ENCODE measurements at regions not wholly inside any gene's neighbourhood (a gene's known extent, or its start where the extent isn't known, plus 50 kb on each side); places are given as distances from the start of the nearest gene placed in this dataset.

DNA sequence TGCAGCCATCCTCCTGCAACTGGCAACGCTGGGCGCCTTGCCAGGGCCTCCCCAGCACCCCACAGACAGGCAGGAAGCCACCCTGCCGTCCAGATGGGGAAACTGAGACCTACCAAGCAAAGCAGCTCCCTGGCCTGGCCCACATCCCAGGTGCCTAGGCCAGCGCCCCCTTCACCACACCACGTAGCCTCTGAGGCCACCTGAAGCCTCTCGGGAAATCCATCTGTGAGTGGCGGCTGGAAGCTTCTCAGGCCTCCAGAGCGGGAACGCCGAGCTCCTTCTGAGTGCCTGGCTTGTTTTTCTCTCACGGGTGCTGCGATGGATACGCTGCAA is 58.7 kb downstream of the UNCX start:
- TF ChIP-seq, protein P1, sequence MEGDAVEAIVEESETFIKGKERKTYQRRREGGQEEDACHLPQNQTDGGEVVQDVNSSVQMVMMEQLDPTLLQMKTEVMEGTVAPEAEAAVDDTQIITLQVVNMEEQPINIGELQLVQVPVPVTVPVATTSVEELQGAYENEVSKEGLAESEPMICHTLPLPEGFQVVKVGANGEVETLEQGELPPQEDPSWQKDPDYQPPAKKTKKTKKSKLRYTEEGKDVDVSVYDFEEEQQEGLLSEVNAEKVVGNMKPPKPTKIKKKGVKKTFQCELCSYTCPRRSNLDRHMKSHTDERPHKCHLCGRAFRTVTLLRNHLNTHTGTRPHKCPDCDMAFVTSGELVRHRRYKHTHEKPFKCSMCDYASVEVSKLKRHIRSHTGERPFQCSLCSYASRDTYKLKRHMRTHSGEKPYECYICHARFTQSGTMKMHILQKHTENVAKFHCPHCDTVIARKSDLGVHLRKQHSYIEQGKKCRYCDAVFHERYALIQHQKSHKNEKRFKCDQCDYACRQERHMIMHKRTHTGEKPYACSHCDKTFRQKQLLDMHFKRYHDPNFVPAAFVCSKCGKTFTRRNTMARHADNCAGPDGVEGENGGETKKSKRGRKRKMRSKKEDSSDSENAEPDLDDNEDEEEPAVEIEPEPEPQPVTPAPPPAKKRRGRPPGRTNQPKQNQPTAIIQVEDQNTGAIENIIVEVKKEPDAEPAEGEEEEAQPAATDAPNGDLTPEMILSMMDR (IDR thresholded peaks at IDR 0.05) = no peak
- TF ChIP-seq POLR2A (IDR thresholded peaks at IDR 0.05) = no peak

Data from heart left ventricle (tissue), 13 donors.